GM23338 (cell line): ENCODE measurements at regions not wholly inside any gene's neighbourhood (a gene's known extent, or its start where the extent isn't known, plus 50 kb on each side); places are given as distances from the start of the nearest gene placed in this dataset.

Experiments
- ATAC-seq: fragments of 200-7000 bp; cut with Tn5 transposase; 3 replicates; pipeline ENCODE4 v1.9.1; 2020
- DNase-seq: peaks from one replicate; pipeline ENCODE4 v3.0.0-alpha.2; 2015; ENCODE audit warnings: low spot score
- H2AFZ ChIP-seq: fragments of 200-600 bp; sonication (generic); 2 replicates; pipeline ENCODE4 v1.8.0; 2016; ENCODE audit warnings: antibody characterized with exemption, mild to moderate bottlenecking, moderate library complexity
- H3F3A ChIP-seq: fragments of 200-600 bp; sonication (generic); replicated peaks from 2 replicates; pipeline ENCODE4 v1.8.0; 2017; ENCODE audit warnings: antibody characterized with exemption, mixed run types, low read depth
- H3K27ac ChIP-seq: fragments of 200-600 bp; sonication (generic); 2 replicates; pipeline ENCODE4 v1.6.1; 2016; ENCODE audit warnings: low read depth
- H3K27me3 ChIP-seq: fragments of 200-600 bp; sonication (generic); 2 replicates; pipeline ENCODE4 v1.8.0; 2016; ENCODE audit warnings: mild to moderate bottlenecking, mixed run types, moderate library complexity; ENCODE audit not compliant: insufficient read depth
- H3K36me3 ChIP-seq: fragments of 200-600 bp; sonication (generic); 2 replicates; pipeline ENCODE4 v1.8.0; 2016; ENCODE audit warnings: mild to moderate bottlenecking; ENCODE audit not compliant: insufficient read depth
- H3K4me1 ChIP-seq: fragments of 200-600 bp; sonication (generic); 2 replicates; pipeline ENCODE4 v1.8.0; 2016; ENCODE audit warnings: mild to moderate bottlenecking, moderate library complexity; ENCODE audit not compliant: insufficient read depth
- H3K4me2 ChIP-seq: fragments of 200-600 bp; sonication (generic); 2 replicates; pipeline ENCODE4 v1.7.1; 2017; ENCODE audit warnings: mixed run types
- H3K4me3 ChIP-seq: fragments of 200-600 bp; sonication (generic); 2 replicates; pipeline ENCODE4 v1.6.1; 2016; ENCODE audit warnings: mixed run types
- H3K79me2 ChIP-seq: fragments of 200-600 bp; sonication (generic); replicated peaks from 2 replicates; pipeline ENCODE4 v1.8.0; 2017; ENCODE audit warnings: mild to moderate bottlenecking; ENCODE audit not compliant: insufficient read depth
- H3K9me2 ChIP-seq: fragments of 200-600 bp; sonication (generic); 2 replicates; pipeline ENCODE4 v1.8.0; 2017; ENCODE audit not compliant: insufficient read depth
- H4K20me1 ChIP-seq: fragments of 200-600 bp; sonication (generic); replicated peaks from 2 replicates; pipeline ENCODE4 v1.8.0; 2017; ENCODE audit warnings: mild to moderate bottlenecking; ENCODE audit not compliant: insufficient read depth
- H3K27ac Mint-ChIP-seq: 2 replicates; pipeline ENCODE4 v1.8.0; 2020; ENCODE audit warnings: inconsistent platforms, mild to moderate bottlenecking, moderate library complexity, mixed read lengths
- H3K27me3 Mint-ChIP-seq: 3 replicates; pipeline ENCODE4 v1.8.0; 2022; ENCODE audit warnings: low read depth, mild to moderate bottlenecking, moderate library complexity, mixed read lengths, inconsistent platforms; ENCODE audit not compliant: insufficient read depth, poor library complexity
- H3K36me3 Mint-ChIP-seq: 3 replicates; pipeline ENCODE4 v1.8.0; 2021; ENCODE audit warnings: low read depth, mild to moderate bottlenecking, inconsistent platforms, moderate library complexity, mixed read lengths
- H3K4me1 Mint-ChIP-seq: 3 replicates; pipeline ENCODE4 v1.8.0; 2020; ENCODE audit warnings: mild to moderate bottlenecking, inconsistent platforms, mixed read lengths
- H3K4me3 Mint-ChIP-seq: 3 replicates; pipeline ENCODE4 v1.8.0; 2021; ENCODE audit warnings: moderate library complexity, mild to moderate bottlenecking, inconsistent platforms, mixed read lengths
- H3K9me3 Mint-ChIP-seq: 3 replicates; pipeline ENCODE4 v1.8.0; 2020; ENCODE audit warnings: moderate library complexity, mild to moderate bottlenecking, inconsistent platforms, mixed read lengths
- CREB1 ChIP-seq: fragments of 250-450 bp; sonication (Bioruptor Pico); IDR thresholded peaks from 2 replicates; pipeline ENCODE4 v1.5.0; 2020; ENCODE audit warnings: low read depth, mild to moderate bottlenecking, moderate library complexity
- EZH2 ChIP-seq: fragments of 200-600 bp; sonication (generic); IDR thresholded peaks from one replicate; pipeline ENCODE4 v1.8.0; 2017; ENCODE audit warnings: antibody characterized with exemption, mild to moderate bottlenecking, low read depth; ENCODE audit not compliant: unreplicated experiment
- EZH2phosphoT487 ChIP-seq: fragments of 200-600 bp; sonication (generic); IDR thresholded peaks from one replicate; pipeline ENCODE4 v1.8.1; 2018; ENCODE audit warnings: antibody characterized with exemption; ENCODE audit not compliant: unreplicated experiment
- JUNB ChIP-seq: IDR thresholded peaks from one replicate; pipeline ENCODE4 v1.6.1; 2016; ENCODE audit warnings: antibody characterized with exemption; ENCODE audit not compliant: unreplicated experiment
- NANOG ChIP-seq: IDR thresholded peaks from 2 replicates; pipeline ENCODE4 v1.6.1; 2016; ENCODE audit warnings: antibody characterized with exemption, borderline replicate concordance
- POLR2AphosphoS5 ChIP-seq: IDR thresholded peaks from 2 replicates; pipeline ENCODE4 v1.6.1; 2016; ENCODE audit warnings: antibody characterized with exemption, low read depth
- STAT1 ChIP-seq: IDR thresholded peaks from one replicate; pipeline ENCODE4 v1.6.1; 2016; ENCODE audit warnings: antibody characterized with exemption; ENCODE audit not compliant: unreplicated experiment
- ZNF114 ChIP-seq: fragments of 250-450 bp; sonication (Bioruptor Pico); IDR thresholded peaks from 2 replicates; pipeline ENCODE4 v1.5.0; 2020; ENCODE audit warnings: mild to moderate bottlenecking, moderate library complexity
- ZNF331 ChIP-seq: fragments of 250-450 bp; sonication (Bioruptor Pico); IDR thresholded peaks from 2 replicates; pipeline ENCODE4 v1.5.0; 2020; ENCODE audit warnings: low read depth, mild to moderate bottlenecking, moderate library complexity
- TF ChIP-seq, protein P1 (sequence below): IDR thresholded peaks from one replicate; pipeline ENCODE4 v1.6.1; 2018; ENCODE audit warnings: antibody characterized with exemption; ENCODE audit not compliant: unreplicated experiment
- TF ChIP-seq, protein P2 (sequence below): IDR thresholded peaks from 2 replicates; pipeline ENCODE4 v1.6.1; 2016; ENCODE audit warnings: antibody characterized with exemption
- TF ChIP-seq, protein P3 (sequence below), 2 experiments: fragments of 200-600 bp in 1 of 2; sonication (generic) in 1 of 2; conservative IDR thresholded peaks; 2 replicates each; pipeline versions ENCODE4 v1.5.1 to v1.6.1; 2016 to 2017; ENCODE audit warnings: antibody characterized with exemption in 2 of 2, low read depth in 2 of 2, mild to moderate bottlenecking in 2 of 2, moderate library complexity in 1 of 2
- TF ChIP-seq, protein P4 (sequence below): fragments of 250-450 bp; sonication (Bioruptor Pico); IDR thresholded peaks from 2 replicates; pipeline ENCODE4 v1.5.0; 2020; ENCODE audit warnings: mild to moderate bottlenecking, moderate library complexity

DNA sequence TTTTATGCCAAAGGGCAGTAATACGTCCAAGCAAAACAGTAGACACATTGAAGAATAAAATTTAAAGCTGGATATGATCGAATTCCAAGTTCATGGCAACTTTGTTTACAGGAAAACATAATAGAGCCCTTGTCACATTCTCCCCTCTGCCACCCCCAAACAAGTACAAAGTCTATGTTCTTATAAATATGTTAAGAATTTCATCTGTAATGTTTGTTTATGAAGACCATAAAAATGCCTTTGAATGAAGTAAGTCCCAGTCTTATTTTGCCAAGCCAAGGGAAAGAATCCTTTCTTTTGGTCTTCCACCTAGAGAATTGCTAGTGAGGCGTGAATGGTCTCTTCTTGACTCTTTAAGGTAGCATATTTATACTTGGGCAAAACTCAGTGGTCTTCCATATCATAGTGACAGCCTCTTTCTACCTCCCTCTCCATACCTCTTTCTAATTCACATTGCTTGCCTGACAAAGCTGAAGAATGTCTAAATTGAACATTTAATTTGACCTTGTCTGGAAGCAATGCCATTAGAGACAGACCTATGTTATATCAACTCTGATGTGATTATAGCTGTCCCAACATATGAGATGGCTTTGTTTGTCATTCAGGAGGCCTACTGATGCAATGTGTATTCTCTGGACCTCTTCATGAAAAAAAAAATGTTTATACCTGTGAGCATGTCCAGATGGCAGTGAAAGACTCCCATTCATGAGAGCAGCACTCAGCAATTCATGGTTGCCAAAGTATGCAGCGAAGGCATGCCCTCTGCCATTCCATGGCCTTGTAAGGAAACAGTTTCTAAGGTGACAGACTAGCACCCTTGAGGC is 70.6 kb upstream of the CCN2 start:
- no peak for DNase-seq
- H4K20me1 ChIP-seq = no peaks in the 10 kb centered on the region
- Mint-ChIP-seq H3K36me3 (no peaks in the 10 kb centered on the region), H3K4me1 (peaks cover 19% of the 10 kb centered on the region), H3K27ac (no peak overlapping the region), H3K9me3 (no peaks in the 10 kb centered on the region; the same call in 2 of the 3 replicates), H3K27me3 (no peaks in the 10 kb centered on the region), H3K4me3 (no peak overlapping the region)
- H3K79me2 ChIP-seq = no peaks in the 10 kb centered on the region
- no peaks in the 10 kb centered on the region for H3K9me2 ChIP-seq
- no peak for ATAC-seq
- TF ChIP-seq ZNF114 (CRISPR knock-in tag) = no peak
- TF ChIP-seq, protein P1, sequence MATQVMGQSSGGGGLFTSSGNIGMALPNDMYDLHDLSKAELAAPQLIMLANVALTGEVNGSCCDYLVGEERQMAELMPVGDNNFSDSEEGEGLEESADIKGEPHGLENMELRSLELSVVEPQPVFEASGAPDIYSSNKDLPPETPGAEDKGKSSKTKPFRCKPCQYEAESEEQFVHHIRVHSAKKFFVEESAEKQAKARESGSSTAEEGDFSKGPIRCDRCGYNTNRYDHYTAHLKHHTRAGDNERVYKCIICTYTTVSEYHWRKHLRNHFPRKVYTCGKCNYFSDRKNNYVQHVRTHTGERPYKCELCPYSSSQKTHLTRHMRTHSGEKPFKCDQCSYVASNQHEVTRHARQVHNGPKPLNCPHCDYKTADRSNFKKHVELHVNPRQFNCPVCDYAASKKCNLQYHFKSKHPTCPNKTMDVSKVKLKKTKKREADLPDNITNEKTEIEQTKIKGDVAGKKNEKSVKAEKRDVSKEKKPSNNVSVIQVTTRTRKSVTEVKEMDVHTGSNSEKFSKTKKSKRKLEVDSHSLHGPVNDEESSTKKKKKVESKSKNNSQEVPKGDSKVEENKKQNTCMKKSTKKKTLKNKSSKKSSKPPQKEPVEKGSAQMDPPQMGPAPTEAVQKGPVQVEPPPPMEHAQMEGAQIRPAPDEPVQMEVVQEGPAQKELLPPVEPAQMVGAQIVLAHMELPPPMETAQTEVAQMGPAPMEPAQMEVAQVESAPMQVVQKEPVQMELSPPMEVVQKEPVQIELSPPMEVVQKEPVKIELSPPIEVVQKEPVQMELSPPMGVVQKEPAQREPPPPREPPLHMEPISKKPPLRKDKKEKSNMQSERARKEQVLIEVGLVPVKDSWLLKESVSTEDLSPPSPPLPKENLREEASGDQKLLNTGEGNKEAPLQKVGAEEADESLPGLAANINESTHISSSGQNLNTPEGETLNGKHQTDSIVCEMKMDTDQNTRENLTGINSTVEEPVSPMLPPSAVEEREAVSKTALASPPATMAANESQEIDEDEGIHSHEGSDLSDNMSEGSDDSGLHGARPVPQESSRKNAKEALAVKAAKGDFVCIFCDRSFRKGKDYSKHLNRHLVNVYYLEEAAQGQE = no peak
- TF ChIP-seq, protein P2, sequence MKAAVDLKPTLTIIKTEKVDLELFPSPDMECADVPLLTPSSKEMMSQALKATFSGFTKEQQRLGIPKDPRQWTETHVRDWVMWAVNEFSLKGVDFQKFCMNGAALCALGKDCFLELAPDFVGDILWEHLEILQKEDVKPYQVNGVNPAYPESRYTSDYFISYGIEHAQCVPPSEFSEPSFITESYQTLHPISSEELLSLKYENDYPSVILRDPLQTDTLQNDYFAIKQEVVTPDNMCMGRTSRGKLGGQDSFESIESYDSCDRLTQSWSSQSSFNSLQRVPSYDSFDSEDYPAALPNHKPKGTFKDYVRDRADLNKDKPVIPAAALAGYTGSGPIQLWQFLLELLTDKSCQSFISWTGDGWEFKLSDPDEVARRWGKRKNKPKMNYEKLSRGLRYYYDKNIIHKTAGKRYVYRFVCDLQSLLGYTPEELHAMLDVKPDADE = no peak
- TF ChIP-seq, protein P3, sequence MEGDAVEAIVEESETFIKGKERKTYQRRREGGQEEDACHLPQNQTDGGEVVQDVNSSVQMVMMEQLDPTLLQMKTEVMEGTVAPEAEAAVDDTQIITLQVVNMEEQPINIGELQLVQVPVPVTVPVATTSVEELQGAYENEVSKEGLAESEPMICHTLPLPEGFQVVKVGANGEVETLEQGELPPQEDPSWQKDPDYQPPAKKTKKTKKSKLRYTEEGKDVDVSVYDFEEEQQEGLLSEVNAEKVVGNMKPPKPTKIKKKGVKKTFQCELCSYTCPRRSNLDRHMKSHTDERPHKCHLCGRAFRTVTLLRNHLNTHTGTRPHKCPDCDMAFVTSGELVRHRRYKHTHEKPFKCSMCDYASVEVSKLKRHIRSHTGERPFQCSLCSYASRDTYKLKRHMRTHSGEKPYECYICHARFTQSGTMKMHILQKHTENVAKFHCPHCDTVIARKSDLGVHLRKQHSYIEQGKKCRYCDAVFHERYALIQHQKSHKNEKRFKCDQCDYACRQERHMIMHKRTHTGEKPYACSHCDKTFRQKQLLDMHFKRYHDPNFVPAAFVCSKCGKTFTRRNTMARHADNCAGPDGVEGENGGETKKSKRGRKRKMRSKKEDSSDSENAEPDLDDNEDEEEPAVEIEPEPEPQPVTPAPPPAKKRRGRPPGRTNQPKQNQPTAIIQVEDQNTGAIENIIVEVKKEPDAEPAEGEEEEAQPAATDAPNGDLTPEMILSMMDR (conservative IDR thresholded peaks at IDR 0.05; ENCODE audit: low read depth in 2 of 2) = no peak
- TF ChIP-seq EZH2phosphoT487 = no peak
- no peak for TF ChIP-seq CREB1
- TF ChIP-seq EZH2 = no peak
- TF ChIP-seq, protein P4, sequence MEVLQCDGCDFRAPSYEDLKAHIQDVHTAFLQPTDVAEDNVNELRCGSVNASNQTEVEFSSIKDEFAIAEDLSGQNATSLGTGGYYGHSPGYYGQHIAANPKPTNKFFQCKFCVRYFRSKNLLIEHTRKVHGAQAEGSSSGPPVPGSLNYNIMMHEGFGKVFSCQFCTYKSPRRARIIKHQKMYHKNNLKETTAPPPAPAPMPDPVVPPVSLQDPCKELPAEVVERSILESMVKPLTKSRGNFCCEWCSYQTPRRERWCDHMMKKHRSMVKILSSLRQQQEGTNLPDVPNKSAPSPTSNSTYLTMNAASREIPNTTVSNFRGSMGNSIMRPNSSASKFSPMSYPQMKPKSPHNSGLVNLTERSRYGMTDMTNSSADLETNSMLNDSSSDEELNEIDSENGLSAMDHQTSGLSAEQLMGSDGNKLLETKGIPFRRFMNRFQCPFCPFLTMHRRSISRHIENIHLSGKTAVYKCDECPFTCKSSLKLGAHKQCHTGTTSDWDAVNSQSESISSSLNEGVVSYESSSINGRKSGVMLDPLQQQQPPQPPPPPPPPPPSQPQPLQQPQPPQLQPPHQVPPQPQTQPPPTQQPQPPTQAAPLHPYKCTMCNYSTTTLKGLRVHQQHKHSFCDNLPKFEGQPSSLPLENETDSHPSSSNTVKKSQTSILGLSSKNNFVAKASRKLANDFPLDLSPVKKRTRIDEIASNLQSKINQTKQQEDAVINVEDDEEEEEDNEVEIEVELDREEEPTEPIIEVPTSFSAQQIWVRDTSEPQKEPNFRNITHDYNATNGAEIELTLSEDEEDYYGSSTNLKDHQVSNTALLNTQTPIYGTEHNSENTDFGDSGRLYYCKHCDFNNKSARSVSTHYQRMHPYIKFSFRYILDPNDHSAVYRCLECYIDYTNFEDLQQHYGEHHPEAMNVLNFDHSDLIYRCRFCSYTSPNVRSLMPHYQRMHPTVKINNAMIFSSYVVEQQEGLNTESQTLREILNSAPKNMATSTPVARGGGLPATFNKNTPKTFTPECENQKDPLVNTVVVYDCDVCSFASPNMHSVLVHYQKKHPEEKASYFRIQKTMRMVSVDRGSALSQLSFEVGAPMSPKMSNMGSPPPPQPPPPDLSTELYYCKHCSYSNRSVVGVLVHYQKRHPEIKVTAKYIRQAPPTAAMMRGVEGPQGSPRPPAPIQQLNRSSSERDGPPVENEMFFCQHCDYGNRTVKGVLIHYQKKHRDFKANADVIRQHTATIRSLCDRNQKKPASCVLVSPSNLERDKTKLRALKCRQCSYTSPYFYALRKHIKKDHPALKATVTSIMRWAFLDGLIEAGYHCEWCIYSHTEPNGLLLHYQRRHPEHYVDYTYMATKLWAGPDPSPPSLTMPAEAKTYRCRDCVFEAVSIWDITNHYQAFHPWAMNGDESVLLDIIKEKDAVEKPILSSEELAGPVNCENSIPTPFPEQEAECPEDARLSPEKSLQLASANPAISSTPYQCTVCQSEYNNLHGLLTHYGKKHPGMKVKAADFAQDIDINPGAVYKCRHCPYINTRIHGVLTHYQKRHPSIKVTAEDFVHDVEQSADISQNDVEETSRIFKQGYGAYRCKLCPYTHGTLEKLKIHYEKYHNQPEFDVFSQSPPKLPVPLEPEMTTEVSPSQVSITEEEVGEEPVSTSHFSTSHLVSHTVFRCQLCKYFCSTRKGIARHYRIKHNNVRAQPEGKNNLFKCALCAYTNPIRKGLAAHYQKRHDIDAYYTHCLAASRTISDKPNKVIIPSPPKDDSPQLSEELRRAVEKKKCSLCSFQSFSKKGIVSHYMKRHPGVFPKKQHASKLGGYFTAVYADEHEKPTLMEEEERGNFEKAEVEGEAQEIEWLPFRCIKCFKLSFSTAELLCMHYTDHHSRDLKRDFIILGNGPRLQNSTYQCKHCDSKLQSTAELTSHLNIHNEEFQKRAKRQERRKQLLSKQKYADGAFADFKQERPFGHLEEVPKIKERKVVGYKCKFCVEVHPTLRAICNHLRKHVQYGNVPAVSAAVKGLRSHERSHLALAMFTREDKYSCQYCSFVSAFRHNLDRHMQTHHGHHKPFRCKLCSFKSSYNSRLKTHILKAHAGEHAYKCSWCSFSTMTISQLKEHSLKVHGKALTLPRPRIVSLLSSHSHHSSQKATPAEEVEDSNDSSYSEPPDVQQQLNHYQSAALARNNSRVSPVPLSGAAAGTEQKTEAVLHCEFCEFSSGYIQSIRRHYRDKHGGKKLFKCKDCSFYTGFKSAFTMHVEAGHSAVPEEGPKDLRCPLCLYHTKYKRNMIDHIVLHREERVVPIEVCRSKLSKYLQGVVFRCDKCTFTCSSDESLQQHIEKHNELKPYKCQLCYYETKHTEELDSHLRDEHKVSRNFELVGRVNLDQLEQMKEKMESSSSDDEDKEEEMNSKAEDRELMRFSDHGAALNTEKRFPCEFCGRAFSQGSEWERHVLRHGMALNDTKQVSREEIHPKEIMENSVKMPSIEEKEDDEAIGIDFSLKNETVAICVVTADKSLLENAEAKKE (CRISPR knock-in tag) = no peak
- no peak for TF ChIP-seq POLR2AphosphoS5
- no peak for TF ChIP-seq ZNF331
- TF ChIP-seq STAT1 = no peak
- TF ChIP-seq NANOG = no peak
- TF ChIP-seq JUNB = no peak
- H3K36me3 ChIP-seq = no peaks in the 10 kb centered on the region
- no peak overlapping the region for H2AFZ ChIP-seq
- H3K4me2 ChIP-seq = no peak overlapping the region
- H3K27me3 ChIP-seq = no peaks in the 10 kb centered on the region
- peaks cover 20% of the 10 kb centered on the region for H3K4me1 ChIP-seq
- H3F3A ChIP-seq = no peaks in the 10 kb centered on the region
- H3K27ac ChIP-seq = no peak overlapping the region; the same call in 1 of the 2 replicates
- H3K4me3 ChIP-seq = no peak overlapping the region
